Activated CD8-positive, alpha-beta memory T cell treated with anti-CD3 and anti-CD28 coated beads, Interleukin-2, amount 50 U/mL, for 48 hours (primary cell): ENCODE measurements at regions not wholly inside any gene's neighbourhood (a gene's known extent, or its start where the extent isn't known, plus 50 kb on each side); places are given as distances from the start of the nearest gene placed in this dataset.
"Not testable (repeated sequence)": the region's sequence is repeated elsewhere in the genome, so short reads cannot be mapped to it uniquely, and the experiment has no call there.

Experiments used
- DNase-seq: peaks from one replicate; pipeline ENCODE4 v3.0.0-alpha.2; 2020

DNA sequence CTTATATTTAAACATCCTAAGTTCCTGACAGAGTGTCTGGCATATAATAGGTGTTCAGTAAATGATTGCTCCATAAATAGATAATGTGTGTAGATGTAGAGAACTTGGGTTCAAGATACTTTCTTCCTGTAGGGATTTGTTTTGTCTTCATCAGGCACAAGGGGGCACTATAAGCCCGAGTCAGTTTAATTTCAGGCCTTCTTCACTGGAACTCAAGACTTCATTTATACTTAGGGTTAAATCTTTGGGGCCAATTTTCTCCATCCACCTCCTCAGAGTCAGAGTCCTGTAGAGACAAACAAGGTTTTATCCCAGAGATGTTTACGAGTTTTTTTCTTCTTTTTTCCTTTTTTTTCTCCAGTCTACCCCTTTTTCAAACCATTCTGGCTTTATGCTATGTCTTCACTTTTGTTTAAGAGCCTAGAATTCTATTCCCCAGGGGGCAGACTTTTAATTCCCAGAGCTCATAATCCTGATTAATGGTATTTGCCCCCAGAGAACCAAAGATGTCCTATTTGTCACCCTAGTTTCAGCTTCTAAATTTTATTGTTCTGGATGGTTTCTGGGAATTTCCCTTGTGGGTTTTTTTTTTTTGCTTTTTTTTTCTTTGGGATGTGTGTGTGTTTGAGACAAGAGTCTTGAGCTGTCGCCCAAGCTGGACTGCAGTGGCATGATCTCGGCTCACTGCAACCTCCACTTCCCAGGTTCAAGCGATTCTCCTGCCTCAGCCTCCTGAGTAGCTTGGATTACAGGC is 88.4 kb downstream of the HFE start:
- no peak for DNase-seq

DNA sequence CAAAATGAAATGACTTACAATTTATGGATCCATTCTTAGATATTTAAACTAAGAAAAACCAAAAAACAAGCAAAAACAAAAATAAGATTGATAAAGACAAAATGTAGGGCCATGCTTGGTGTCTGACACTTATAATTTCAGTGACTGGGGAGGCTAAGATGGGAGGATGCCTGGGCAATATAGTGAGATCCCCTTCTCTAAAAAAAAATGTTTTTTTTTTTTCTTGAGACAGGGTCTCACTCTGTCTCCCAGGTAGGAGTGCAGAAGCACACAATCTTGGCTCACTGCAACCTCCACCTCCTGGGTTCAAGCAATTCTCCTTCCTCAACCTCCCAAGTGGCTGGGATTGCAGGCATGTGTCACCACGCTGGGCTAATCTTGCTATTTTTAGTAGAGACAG is 92.4 kb downstream of the HFE start:
- DNase-seq = no peak

DNA sequence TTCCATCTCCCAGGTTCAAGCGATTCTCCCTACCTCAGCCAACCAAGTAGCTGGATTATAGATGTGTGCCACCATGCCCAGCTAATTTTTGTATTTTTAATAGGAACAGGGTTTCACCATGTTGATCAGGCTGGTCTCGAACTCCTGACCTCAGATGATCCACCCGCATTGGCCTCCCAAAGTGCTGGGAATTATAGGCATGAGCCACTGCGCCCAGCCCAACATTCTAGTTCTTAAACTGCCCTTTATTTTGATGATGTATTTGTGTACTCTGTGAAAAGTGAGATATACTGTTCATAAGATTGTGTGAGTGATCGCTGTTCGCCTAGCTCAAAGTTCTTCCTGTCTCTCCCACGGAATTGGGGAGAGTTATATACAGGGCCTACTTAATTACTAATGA is 93.1 kb downstream of the HFE start:
- no peak for DNase-seq

- no peak for DNase-seq
Observed at GRCh38 chr6:26183237-26183580, 96.0 kb downstream of the HFE start.

GRCh38 chr6:26183581-26184366 is 96.5 kb downstream of the HFE start:
- peak; percentile 84 for DNase-seq

DNA sequence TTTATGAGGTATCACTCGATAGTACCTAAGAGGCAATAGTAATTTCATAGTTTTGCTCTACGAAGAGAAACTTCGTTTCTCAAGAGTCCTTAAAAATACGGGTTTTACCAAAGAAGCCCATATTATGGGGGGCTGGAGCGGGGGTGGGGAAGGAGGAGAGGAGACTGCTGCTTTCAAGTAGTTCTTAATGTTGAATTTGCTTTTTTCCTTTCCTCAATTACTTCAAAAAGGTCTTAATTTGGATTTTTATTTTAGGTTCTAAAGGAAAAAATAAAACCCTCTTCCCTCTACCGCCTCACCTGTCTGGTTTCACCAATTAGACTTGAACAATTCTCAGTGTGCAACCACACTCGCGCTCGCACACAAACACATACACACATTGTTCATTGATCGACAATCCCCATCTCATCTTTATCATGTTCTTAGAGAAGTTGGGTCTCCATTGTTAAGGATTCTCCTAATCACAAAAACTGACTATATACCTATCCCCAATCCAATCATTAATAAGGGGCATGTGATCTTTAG is 97.2 kb downstream of the HFE start:
- DNase-seq = no peak

DNA sequence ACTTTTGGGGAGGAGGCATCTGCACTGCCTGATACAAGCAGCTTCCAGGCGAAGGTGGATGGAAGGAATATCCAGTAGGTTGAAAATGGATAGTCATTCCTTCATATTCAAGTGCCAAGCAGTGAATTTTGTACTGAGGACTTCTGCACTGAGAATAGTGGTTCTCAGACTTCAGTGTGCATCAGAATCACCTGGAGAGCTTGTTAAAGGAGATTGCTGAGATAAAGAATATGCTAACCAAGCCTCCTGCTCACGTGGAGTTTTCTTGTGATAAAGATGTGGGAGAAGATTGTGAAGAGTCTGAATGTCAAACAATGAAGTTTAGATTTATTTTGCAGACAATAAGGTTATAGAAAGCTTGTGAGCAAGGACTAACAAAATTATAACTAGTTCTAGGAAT is 97.8 kb downstream of the HFE start:
- no peak for DNase-seq

GRCh38 chr6:26185802-26186201 is 98.6 kb downstream of the HFE start:
- no peak for DNase-seq

GRCh38 chr6:26186652-26187051 is 99.4 kb downstream of the HFE start:
- DNase-seq = no peak

DNA sequence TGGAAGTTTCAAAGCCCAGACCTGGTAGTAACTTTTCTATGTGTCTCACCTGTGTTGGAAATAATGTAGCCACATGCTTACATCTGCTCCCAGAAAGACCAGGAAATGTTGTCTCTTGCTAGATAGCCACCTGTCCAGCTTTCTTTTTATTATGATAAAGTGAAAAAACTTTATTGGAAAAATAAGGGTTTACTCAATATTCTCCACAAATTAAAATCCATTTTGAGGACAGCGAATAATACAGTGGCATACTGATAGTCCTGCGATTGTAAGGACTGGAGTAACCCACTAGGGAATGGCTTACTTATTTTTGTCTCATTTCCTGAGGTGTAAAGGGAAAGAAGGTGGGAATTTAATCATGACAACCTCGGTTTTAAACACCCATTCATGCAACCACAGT is 100.1 kb downstream of the HFE start:
- no peak for DNase-seq

- DNase-seq = peak; percentile 82
Observed at GRCh38 chr6:26187981-26188635, 100.9 kb downstream of the HFE start.

DNA sequence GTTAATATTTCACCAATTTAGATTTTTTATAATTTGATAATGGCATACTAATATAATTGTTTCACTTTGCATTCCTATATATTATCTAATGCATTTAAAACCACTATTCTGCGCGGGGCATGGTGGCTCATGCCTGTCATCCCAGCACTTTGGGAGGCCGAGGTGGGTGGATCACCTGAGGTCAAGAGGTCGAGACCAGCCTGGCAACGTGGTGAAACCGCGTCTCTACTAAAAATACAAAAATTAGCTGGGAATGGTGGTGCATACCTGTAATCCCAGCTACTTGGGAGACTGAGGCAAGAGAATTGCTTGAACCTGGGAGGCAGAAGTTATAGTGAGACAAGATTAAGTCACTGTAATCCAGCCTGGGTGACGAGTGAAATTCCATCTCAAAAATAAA is 104.3 kb downstream of the HFE start:
- not testable (repeated sequence) for DNase-seq

- no peak for DNase-seq
Observed at GRCh38 chr6:26193467-26194328, 106.5 kb downstream of the HFE start.

DNA sequence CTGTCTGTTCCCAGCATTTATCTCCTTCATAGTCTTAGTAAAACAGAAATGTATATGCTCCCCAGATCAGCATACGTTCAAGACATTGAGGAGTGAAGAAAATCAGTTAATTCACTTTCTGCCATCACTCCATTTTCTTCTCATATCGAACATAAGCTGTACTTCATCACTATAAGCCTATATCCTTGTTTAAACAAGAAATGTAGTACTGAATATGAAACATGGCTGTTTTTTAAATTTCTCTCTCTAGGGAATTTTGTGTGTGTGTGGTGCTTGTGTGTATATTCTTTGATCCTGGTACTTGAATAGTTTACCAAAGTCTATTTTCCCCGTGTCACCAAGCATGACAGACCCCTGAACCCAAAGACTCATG is 107.1 kb downstream of the HFE start:
- DNase-seq = no peak

GRCh38 chr6:26194816-26195375 is 107.7 kb downstream of the HFE start:
- no peak for DNase-seq

DNA sequence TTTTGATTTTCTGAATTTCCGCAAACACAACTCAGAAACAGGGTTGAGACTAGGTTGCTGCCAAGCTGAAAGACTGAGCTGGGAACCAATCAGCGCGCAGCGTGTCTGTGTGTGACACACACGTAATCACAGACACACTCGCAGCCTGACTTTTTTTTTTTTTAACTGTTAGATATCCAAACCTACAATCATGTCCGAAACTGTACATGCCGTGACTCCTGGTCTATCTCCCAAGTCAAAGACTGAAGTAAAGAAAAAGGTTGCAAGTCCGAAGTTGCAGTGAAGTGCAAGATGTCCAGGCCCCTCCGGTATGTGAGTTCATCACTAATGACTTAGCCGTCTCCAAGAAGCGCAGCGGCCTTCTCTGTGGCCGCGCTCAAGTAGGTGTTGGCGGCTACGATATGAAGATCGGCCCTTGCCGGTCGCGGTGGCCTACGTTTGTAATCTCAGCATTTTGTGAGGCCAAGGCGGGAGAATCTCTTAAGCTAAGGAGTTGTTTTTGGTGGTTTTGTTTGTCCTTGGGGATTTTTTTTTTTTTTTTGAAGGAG is 108.2 kb downstream of the HFE start:
- DNase-seq = peak; percentile 83

DNA sequence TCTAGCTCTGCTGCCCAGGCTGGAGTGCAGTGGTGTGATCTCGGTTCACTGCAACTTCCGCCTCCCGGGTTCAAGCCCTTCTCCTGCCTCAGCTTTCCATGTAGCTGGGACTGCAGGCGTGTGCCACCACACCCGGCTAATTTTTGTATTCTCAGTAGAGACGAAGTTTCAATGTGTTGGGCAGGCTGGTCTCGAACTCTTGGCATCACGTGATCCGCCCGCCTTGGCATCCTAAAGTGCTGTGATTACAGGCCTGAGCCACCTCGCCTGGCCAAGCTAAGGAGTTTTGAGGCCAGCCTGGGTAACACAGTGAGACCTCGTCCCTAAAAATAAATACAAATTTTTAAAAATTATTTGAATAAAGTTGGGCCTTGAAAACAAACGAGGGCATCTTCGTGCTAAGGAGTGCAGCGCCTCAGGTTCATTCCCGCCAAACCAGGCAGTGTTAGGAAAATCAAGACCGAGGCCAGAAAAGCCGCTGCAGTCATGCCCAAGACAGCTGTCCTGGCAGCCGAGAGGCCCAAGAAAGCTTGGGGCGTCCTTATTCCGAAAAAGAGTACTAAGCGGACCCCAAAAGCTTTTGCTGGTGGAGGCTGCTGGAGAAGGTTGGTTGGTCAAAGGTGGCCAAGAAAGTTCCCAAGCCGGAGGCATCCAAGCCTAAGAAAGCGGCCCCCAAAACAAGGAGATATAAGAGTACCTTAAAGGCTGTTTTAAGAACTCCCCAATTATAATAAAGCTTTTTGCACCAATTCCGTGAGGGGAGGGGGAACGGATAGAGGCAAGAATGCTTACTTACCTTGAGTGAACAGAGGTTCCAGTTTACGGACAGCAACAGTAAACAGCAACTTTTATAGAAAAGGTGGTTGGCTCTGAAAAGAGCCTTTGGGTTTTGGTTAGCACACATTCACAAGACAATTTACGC is 109.0 kb downstream of the HFE start:
- DNase-seq = peak; percentile 83

DNA sequence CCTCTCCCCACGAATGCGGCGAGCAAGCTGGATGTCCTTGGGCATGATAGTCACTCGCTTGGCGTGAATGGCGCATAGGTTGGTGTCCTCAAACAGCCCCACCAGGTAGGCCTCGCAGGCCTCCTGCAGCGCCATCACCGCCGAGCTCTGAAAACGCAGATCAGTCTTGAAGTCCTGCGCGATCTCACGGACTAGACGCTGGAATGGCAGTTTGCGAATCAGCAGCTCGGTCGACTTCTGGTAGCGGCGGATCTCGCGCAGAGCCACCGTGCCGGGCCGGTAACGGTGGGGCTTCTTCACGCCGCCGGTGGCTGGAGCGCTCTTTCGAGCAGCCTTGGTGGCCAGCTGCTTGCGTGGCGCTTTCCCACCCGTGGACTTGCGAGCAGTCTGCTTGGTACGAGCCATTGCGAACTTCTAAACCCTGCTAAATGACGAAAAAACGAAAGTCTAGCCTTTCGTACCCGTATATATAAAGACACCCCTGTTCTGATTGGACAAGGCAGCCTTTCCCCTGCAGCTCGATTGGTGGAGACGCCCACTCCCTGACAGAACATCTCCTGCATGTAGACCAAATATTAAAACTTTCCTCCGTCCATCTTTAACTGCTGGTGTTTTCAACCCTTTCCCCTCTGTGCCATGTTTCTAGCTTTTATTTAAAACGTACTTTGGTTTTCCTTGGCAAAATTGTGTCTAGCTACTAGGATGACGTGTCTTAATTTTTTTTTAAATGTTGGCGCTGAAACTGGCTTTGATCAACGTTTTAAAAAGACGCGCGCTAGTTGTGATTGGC is 109.8 kb downstream of the HFE start:
- peak; percentile 84 for DNase-seq

DNA sequence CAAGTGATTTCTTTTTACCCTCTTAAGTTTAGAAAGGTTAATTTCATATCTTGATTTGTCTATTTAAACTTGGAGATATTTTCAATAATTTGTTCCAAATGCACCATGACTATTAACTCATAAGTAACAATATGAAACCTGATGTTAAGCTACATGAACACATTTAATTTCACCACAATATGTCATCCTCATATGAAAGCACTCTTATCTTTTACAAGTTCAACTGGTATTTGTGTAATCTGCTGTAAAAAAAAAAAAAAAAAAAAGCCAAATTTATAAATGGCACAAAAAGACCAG is 110.4 kb downstream of the HFE start:
- DNase-seq = no peak

DNA sequence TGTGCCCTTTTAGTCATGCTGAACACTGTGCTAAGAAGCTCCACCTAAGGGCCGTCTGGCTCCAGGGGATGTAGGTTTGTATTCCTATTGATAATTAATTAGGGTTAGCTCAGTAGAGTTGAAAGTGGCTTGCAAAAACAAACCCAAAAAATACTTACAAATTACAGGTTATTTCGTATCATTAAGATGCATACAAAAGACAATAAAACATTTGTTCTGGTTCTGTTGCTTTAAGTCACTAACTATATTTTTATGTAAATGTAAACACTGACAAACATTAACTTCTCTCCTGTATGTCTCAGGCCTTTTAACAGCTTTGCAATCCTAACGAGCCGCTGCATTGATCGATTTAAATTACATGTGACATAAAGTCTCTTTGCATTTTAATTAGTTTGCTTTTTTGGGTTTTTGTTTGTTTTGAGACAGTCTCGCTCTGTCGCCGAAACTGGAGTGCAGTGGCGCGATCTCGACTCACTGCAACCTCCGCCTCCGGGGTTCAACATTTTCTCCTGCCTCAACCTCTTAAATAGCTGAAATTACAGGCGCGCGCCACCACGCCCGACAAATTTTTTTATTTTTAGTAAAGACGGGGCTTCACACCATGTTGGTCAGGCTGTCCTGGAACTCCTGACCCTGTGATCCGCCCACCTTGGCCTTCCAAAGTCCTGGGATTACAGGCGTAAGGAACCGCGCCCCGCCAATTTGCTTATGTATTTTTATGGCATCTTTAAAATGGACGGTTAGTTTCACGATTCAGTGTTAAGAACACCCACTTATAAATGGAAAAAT is 110.9 kb downstream of the HFE start:
- DNase-seq = peak; percentile 79
